GM18873 (cell line): ENCODE measurements at regions not wholly inside any gene's neighbourhood (a gene's known extent, or its start where the extent isn't known, plus 50 kb on each side); places are given as distances from the start of the nearest gene placed in this dataset.

Experiments
- ATAC-seq: cut with Tn5 transposase; IDR thresholded peaks from one replicate; pipeline ENCODE4 v1.9.1; 2021; ENCODE audit warnings: mild to moderate bottlenecking, moderate library complexity, moderate number of reproducible peaks; ENCODE audit not compliant: unreplicated experiment, low FRiP score

GRCh38 chr14:66140213-66140918 is 345.8 kb upstream of the CCDC196 start:
- peak; percentile 53 for ATAC-seq

- ATAC-seq = no peak
Observed at GRCh38 chr14:66140963-66141362, 345.2 kb upstream of the CCDC196 start.

GRCh38 chr14:66141733-66142132 is 344.4 kb upstream of the CCDC196 start:
- ATAC-seq = no peak

- no peak for ATAC-seq
Observed at GRCh38 chr14:66143387-66144112, 342.6 kb upstream of the CCDC196 start.

GRCh38 chr14:66152302-66152701 is 333.9 kb upstream of the CCDC196 start:
- ATAC-seq = no peak

- no peak for ATAC-seq
Observed at GRCh38 chr14:66152747-66153146, 333.4 kb upstream of the CCDC196 start.

- no peak for ATAC-seq
Observed at GRCh38 chr14:66163023-66163422, 323.1 kb upstream of the CCDC196 start.

GRCh38 chr14:66165337-66165736 is 320.8 kb upstream of the CCDC196 start:
- ATAC-seq = no peak

- ATAC-seq = no peak
Observed at GRCh38 chr14:66174453-66174891, 311.7 kb upstream of the CCDC196 start.

- ATAC-seq = no peak
Observed at GRCh38 chr14:66177935-66178334, 308.2 kb upstream of the CCDC196 start.

- ATAC-seq = no peak
Observed at GRCh38 chr14:66196670-66197069, 289.5 kb upstream of the CCDC196 start.

- no peak for ATAC-seq
Observed at GRCh38 chr14:66197276-66197675, 288.9 kb upstream of the CCDC196 start.

GRCh38 chr14:66206554-66206953 is 279.6 kb upstream of the CCDC196 start:
- no peak for ATAC-seq

- ATAC-seq = no peak
Observed at GRCh38 chr14:66216763-66217162, 269.4 kb upstream of the CCDC196 start.

GRCh38 chr14:66219886-66220285 is 266.3 kb upstream of the CCDC196 start:
- no peak for ATAC-seq

- no peak for ATAC-seq
Observed at GRCh38 chr14:66224492-66225178, 261.5 kb upstream of the CCDC196 start.

- no peak for ATAC-seq
Observed at GRCh38 chr14:66225337-66225736, 260.8 kb upstream of the CCDC196 start.

GRCh38 chr14:66228267-66228970 is 257.8 kb upstream of the CCDC196 start:
- ATAC-seq = no peak

GRCh38 chr14:66231820-66232219 is 254.4 kb upstream of the CCDC196 start:
- no peak for ATAC-seq

GRCh38 chr14:66233591-66233990 is 252.6 kb upstream of the CCDC196 start:
- no peak for ATAC-seq

- no peak for ATAC-seq
Observed at GRCh38 chr14:66234411-66234810, 251.8 kb upstream of the CCDC196 start.
